ENCODE measurements at regions not wholly inside any gene's neighbourhood (a gene's known extent, or its start where the extent isn't known, plus 50 kb on each side); places are given as distances from the start of the nearest gene placed in this dataset.

DNA sequence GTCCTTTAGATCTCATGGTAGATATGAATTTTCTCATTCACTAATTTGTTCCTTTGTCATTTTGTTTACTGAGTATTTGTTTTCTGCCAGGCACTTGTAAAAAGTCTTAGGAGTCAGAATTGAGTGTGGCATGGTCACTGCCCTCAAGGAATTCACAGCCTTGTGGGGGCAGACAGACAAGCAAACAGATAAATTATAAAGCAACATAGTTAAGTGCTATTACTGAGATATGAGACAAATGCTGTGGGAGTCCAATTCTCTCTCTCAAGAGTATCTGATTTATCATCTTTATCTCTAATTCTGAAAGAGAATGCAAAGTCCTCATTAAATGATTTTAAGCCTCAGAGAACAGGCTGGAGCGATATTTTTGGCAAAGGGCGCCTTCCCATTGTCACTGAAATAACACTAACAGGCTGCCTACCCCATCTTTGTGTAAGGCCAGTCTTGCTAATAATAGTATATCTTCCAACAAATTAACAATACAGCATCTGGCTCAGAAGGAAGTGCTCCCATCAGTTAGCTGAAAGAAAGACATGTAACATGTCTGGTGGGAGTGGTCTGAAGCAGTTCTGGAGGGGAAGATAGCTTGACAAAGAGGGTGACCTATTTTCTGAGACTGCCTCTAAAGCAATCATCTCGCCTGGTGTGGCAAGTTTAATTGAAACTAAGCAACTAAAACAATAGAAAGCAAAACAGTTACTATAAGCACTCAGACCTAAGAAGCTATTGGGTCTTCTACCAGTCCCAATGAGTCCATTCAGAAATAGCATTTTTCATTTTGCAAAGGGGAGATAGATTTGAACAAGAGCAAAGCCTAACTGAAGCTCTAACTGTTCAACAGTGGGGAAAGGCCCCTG is 61.5 kb upstream of the AMOT start:
- H3K4me3 Mint-ChIP-seq, result no peak overlapping the region
- no peaks in the 10 kb centered on the region for H3K9me3 ChIP-seq (ENCODE audit: control insufficient read depth, insufficient read depth, low read length)
- no peaks in the 10 kb centered on the region for H3K36me3 ChIP-seq (ENCODE audit: control insufficient read depth, insufficient read depth, low read length)
- H3K27me3 ChIP-seq (ENCODE audit: control insufficient read depth, insufficient read depth, low read length), result no peaks in the 10 kb centered on the region
- H3K9me3 Mint-ChIP-seq, result no peaks in the 10 kb centered on the region
- ATAC-seq, result no peak
- TF ChIP-seq, protein P1, sequence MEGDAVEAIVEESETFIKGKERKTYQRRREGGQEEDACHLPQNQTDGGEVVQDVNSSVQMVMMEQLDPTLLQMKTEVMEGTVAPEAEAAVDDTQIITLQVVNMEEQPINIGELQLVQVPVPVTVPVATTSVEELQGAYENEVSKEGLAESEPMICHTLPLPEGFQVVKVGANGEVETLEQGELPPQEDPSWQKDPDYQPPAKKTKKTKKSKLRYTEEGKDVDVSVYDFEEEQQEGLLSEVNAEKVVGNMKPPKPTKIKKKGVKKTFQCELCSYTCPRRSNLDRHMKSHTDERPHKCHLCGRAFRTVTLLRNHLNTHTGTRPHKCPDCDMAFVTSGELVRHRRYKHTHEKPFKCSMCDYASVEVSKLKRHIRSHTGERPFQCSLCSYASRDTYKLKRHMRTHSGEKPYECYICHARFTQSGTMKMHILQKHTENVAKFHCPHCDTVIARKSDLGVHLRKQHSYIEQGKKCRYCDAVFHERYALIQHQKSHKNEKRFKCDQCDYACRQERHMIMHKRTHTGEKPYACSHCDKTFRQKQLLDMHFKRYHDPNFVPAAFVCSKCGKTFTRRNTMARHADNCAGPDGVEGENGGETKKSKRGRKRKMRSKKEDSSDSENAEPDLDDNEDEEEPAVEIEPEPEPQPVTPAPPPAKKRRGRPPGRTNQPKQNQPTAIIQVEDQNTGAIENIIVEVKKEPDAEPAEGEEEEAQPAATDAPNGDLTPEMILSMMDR (IDR thresholded peaks at IDR 0.05), result no peak
- no peak overlapping the region for H3K27ac ChIP-seq (ENCODE audit: low read length)
- no peaks in the 10 kb centered on the region for H3K27me3 Mint-ChIP-seq (ENCODE audit: low read depth in 2 of 2)
- intact Hi-C loops (cut with micrococcal nuclease), result no loop called here
- no peaks in the 10 kb centered on the region for H3K4me1 ChIP-seq (ENCODE audit: control insufficient read depth, insufficient read depth, low read length)
- H3K4me3 ChIP-seq (ENCODE audit: low read length), result no peak overlapping the region
- DNase-seq, result no peak
- no peak overlapping the region for H3K27ac Mint-ChIP-seq
- H3K4me1 Mint-ChIP-seq, result no peaks in the 10 kb centered on the region
- H3K36me3 Mint-ChIP-seq, result no peaks in the 10 kb centered on the region
- 71% methylated on average over 2 of the region's 3 CpGs for WGBS (ENCODE audit: insufficient coverage)

DNA sequence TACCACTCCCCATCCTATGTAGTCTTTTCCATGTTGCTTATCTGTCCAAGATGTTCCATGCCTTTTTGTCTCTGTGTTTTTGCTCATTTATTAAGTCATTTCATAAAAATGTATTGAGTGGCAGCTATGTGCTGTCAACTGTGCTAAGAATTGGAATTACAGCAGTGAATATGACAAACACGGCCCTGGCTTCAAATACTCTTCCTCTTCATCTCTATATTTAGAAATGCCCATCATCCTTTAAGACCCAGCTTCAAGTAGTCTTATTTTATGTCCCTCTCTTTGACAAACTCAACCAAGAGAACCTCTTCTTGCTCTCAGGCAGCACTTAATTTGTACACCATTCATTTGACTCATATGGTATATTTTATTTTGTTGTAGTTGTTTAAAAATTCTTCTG is 55.4 kb upstream of the AMOT start:
- ATAC-seq (no peak), DNase-seq (no peak)
- Mint-ChIP-seq H3K36me3 (no peaks in the 10 kb centered on the region), H3K4me1 (no peaks in the 10 kb centered on the region), H3K9me3 (no peaks in the 10 kb centered on the region), H3K4me3 (no peak overlapping the region), H3K27ac (no peak overlapping the region), H3K27me3 (ENCODE audit: low read depth in 2 of 2) (peaks cover 0 to 12% of the 10 kb centered on the region in 2 donors)
- Histone ChIP-seq H3K4me3 (ENCODE audit: low read length) (no peak overlapping the region), H3K27ac (ENCODE audit: low read length) (no peak overlapping the region), H3K4me1 (ENCODE audit: control insufficient read depth, insufficient read depth, low read length) (no peaks in the 10 kb centered on the region), H3K36me3 (ENCODE audit: control insufficient read depth, insufficient read depth, low read length) (no peaks in the 10 kb centered on the region), H3K27me3 (ENCODE audit: control insufficient read depth, insufficient read depth, low read length) (no peaks in the 10 kb centered on the region), H3K9me3 (ENCODE audit: control insufficient read depth, insufficient read depth, low read length) (no peaks in the 10 kb centered on the region)
- 50% methylated on average over 1 of the region's 1 CpG for WGBS (ENCODE audit: insufficient coverage)
- TF ChIP-seq, protein P1 (IDR thresholded peaks at IDR 0.05), result no peak
- intact Hi-C loops (cut with micrococcal nuclease), result no loop called here

Data from natural killer cell (primary cell).